IPS-20b (cell line): ENCODE measurements at regions not wholly inside any gene's neighbourhood (a gene's known extent, or its start where the extent isn't known, plus 50 kb on each side); places are given as distances from the start of the nearest gene placed in this dataset.
"Not testable (repeated sequence)": the region's sequence is repeated elsewhere in the genome, so short reads cannot be mapped to it uniquely, and the experiment has no call there.

Experiments
- H3K27ac ChIP-seq: one replicate; pipeline ENCODE4 v1.5.1; 2013; ENCODE audit warnings: low read length
- H3K27me3 ChIP-seq: 2 replicates; pipeline ENCODE4 v1.6.1; 2013; ENCODE audit warnings: mild to moderate bottlenecking, low read length, inconsistent platforms; ENCODE audit not compliant: insufficient read depth
- H3K36me3 ChIP-seq: 2 replicates; pipeline ENCODE4 v1.6.1; 2013; ENCODE audit warnings: low read depth, mild to moderate bottlenecking, inconsistent platforms, low read length, moderate library complexity; ENCODE audit not compliant: insufficient read depth
- H3K4me1 ChIP-seq: 2 replicates; pipeline ENCODE4 v1.6.1; 2013; ENCODE audit warnings: mild to moderate bottlenecking, control low read depth, inconsistent platforms, low read length, moderate library complexity; ENCODE audit not compliant: insufficient read depth
- H3K4me3 ChIP-seq: 2 replicates; pipeline ENCODE4 v1.5.1; 2013; ENCODE audit warnings: mild to moderate bottlenecking, low read length, inconsistent platforms
- H3K9ac ChIP-seq: 2 replicates; pipeline ENCODE4 v1.6.1; 2013; ENCODE audit warnings: low read depth, mild to moderate bottlenecking, inconsistent platforms, low read length, moderate library complexity
- H3K9me3 ChIP-seq: 2 replicates; pipeline ENCODE4 v1.6.1; 2013; ENCODE audit warnings: mild to moderate bottlenecking, low read depth, low read length, inconsistent platforms; ENCODE audit not compliant: insufficient read depth

GRCh38 chr9:65426813-65427212 is 141.8 kb upstream of the FOXD4L5 start:
- H3K4me1 ChIP-seq, H3K9ac ChIP-seq, H3K4me3 ChIP-seq, H3K36me3 ChIP-seq, H3K27ac ChIP-seq, H3K27me3 ChIP-seq: not testable (repeated sequence)
- H3K9me3 ChIP-seq: peaks cover 67% of the 10 kb centered on the region

DNA sequence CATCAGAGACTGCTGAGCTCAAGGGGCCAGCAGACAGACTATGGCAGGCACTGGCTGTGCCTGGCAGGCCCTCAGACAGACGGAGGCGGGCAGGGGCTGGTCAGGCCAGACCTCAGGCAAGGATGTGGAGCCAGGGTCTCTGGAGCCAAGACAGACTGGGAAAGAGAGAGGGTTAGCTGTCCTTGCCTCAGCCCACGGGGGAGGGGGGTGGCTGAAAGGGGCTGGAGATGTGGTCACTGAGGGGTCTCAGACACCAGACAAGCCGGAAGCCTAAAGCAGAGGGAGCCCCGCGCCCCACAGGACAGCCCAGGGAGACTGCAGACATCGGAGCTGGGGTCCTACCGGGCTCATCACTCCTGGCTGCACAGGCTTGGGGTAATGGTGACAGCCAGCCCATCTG is 141.2 kb upstream of the FOXD4L5 start:
- H3K27ac ChIP-seq: no peak overlapping the region
- no peak overlapping the region for H3K9ac ChIP-seq
- no peak overlapping the region for H3K4me3 ChIP-seq
- H3K27me3 ChIP-seq: no peaks in the 10 kb centered on the region
- H3K9me3 ChIP-seq: peaks cover 65% of the 10 kb centered on the region
- no peaks in the 10 kb centered on the region for H3K36me3 ChIP-seq
- no peaks in the 10 kb centered on the region for H3K4me1 ChIP-seq

DNA sequence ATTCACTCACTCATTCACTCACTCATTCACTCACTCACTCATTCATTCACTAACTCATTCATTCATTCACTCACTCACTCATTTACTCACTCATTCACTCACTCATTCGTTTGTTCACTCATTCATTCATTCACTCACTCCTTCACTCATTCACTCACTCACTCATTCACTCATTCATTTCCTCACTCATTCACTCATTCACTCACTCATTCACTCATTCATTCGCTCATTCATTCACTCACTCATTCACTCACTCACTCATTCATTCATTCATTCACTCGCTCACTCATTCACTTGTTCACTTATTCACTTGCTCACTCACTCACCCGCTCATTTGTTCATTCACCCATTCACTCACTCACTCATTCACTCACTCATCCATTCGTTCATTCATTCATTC is 140.2 kb upstream of the FOXD4L5 start:
- H3K4me3 ChIP-seq, H3K27me3 ChIP-seq, H3K27ac ChIP-seq, H3K36me3 ChIP-seq, H3K9ac ChIP-seq, H3K4me1 ChIP-seq: not testable (repeated sequence)
- H3K9me3 ChIP-seq: peaks cover 56% of the 10 kb centered on the region

- H3K27me3 ChIP-seq, H3K27ac ChIP-seq, H3K4me1 ChIP-seq, H3K9ac ChIP-seq, H3K4me3 ChIP-seq, H3K36me3 ChIP-seq: not testable (repeated sequence)
- H3K9me3 ChIP-seq: peaks cover 52% of the 10 kb centered on the region
These were observed 139.5 kb upstream of the FOXD4L5 start for GRCh38 chr9:65424437-65424984.

DNA sequence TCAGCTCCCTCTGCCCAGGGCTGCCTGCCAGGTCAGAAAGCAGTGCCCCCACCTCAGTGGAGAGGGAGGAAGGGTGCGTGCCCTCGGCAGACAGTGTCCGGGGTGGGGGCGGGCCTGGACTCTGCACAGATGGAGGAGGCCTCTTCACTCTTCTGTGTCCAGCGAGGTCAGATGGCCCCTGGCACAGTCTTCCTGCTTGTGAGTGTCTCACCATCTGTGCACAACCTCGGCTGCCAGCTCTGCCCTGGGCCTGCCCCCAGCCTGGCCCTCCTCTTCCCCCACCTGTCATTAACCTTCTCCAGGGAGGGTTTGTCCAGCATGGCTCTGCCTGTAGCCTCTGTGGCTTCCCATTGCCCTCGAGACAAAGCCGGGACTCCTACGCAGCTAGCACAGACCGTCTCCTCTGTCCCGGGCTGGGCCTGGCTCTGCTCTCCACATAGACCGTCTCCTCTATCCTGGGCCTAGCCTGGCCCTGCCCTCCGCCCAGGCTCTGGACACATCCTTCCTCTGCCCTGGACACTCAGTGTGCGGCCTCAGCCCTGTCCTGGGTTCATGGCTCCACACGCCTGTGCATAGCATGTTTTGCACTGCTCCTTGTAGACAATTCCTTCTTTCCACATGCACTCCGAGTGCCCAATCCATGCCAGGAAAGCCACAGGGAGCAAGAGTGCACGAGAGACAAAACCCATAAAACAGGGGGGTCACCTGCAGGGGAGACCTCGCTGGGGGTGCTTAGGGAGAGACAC is 138.9 kb upstream of the FOXD4L5 start:
- H3K9ac ChIP-seq, H3K4me1 ChIP-seq, H3K27me3 ChIP-seq, H3K36me3 ChIP-seq, H3K27ac ChIP-seq, H3K4me3 ChIP-seq: not testable (repeated sequence)
- peaks cover 50% of the 10 kb centered on the region for H3K9me3 ChIP-seq

DNA sequence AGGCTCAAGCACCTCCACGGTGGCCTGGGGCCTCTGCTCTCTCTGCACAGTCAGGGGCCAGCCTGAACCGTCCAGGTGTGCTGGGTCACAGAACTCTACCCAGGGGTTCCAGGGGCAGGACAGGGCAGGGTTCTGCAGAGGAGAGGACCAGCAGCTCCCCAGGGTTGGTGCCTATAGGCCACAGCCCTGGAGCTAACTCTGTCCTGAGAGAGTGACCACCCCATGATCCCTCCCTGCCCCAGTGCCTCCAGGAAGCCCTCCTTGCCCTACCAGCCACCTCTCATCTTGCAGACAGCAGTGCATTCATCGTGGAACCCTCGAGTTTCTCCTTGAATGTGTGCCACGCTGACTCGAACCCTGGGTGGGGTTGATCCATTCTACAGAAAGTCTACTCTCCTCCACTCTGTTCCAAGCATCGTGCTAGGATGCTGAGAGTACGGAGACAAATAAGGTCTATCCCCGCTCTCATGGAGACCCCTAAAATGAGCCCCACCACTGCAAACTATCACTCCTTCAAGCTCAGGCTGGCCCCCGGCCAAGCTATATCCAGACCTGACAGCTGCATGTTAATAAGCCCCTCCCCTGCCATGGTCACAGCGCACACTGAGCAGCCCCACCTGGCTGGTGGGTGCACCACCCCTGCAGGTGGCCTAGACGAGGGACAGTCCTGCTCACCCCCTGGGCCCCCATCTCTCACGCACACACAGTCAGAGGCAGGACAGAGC is 138.1 kb upstream of the FOXD4L5 start:
- H3K4me1 ChIP-seq, H3K4me3 ChIP-seq, H3K9ac ChIP-seq, H3K36me3 ChIP-seq, H3K27ac ChIP-seq, H3K27me3 ChIP-seq: not testable (repeated sequence)
- H3K9me3 ChIP-seq: peaks cover 55% of the 10 kb centered on the region

DNA sequence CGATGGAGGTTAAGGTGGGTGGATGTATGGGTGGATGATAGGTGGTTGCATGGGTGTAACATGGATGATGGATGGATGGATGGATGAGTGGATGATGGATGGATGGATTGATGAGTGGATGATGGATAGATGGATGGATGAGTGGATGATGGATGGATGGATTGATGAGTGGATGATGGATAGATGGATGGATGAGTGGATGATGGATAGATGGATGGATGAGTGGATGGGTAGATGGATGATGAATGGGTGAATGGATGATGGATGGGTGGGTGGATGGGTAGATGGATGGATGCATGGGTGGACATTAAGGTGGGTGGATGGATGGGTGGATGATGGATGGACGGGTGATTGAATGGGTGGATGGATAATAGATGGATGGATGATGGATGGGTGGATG is 136.5 kb upstream of the FOXD4L5 start:
- not testable (repeated sequence) for H3K4me3 ChIP-seq, H3K9ac ChIP-seq, H3K4me1 ChIP-seq, H3K27me3 ChIP-seq, H3K36me3 ChIP-seq, H3K27ac ChIP-seq
- peaks cover 63% of the 10 kb centered on the region for H3K9me3 ChIP-seq

DNA sequence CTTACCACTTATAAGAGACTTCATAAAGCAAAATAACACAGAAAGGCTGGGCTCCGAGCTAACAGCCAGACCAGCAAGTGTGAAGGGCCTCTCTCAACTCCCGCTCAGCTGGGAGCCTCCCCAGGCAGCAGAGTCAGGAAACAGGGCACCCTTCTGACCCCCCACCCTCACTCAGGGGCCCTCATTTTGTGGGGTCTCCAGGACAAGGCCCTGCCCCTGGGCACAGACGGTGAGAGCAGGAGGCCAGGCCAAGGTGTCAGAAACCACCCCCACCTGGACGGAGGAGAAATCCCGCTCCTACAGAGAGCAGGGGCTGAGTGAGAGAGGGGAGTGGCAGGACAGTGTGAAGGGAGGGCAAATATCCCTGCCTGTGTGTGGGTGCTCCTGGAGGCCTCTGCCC is 135.8 kb upstream of the FOXD4L5 start:
- Histone ChIP-seq H3K4me1 (no peaks in the 10 kb centered on the region), H3K4me3 (no peak overlapping the region), H3K27me3 (no peaks in the 10 kb centered on the region), H3K27ac (no peak overlapping the region), H3K9ac (no peak overlapping the region), H3K36me3 (no peaks in the 10 kb centered on the region), H3K9me3 (peaks cover 58% of the 10 kb centered on the region)

DNA sequence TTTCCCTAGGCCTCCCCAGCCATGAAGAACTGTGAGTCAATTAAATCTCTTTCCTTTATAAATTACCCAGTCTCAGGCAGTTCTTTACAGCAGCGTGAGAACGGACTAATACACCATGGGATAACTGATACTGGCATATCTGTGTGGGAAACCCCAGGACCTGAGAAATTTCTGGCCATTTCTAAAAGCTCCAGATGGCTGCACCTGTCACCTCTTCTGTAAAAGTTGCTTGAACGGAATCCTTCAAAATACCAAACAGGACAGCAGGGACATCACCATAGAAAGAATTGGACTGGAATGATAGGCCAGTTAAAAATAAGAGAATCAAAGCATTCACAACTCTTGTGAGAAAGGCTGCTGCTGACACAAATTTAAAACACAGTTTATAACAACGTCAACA is 134.0 kb upstream of the FOXD4L5 start:
- not testable (repeated sequence) for H3K36me3 ChIP-seq, H3K27me3 ChIP-seq, H3K9ac ChIP-seq, H3K27ac ChIP-seq, H3K4me1 ChIP-seq, H3K4me3 ChIP-seq
- H3K9me3 ChIP-seq: peaks cover 56% of the 10 kb centered on the region

DNA sequence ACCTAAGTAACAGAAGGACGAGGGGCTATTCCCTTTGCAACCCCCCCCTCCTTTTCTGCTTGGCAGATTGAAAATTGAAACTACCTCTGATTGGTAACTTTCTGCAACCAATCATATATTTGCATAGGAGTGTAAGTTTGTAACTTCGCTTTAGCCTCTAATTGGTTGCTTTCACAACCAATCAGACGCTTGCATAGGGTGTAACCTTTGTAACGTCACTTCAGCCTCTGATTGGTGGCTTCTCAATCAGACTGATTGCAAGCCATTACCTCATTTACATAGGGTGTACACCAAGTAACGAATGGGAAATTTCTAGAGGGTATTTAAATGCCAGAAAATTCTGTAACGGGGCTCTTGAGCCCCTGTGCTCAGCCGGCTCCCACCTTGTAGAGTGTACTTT is 131.9 kb upstream of the FOXD4L5 start:
- peaks cover 62% of the 10 kb centered on the region for H3K9me3 ChIP-seq
- H3K9ac ChIP-seq, H3K4me3 ChIP-seq, H3K4me1 ChIP-seq, H3K36me3 ChIP-seq, H3K27ac ChIP-seq, H3K27me3 ChIP-seq: not testable (repeated sequence)

GRCh38 chr9:65414249-65414648 is 129.2 kb upstream of the FOXD4L5 start:
- not testable (repeated sequence) for H3K9ac ChIP-seq, H3K4me1 ChIP-seq, H3K27me3 ChIP-seq, H3K36me3 ChIP-seq, H3K4me3 ChIP-seq, H3K27ac ChIP-seq
- H3K9me3 ChIP-seq: peaks cover 78% of the 10 kb centered on the region

DNA sequence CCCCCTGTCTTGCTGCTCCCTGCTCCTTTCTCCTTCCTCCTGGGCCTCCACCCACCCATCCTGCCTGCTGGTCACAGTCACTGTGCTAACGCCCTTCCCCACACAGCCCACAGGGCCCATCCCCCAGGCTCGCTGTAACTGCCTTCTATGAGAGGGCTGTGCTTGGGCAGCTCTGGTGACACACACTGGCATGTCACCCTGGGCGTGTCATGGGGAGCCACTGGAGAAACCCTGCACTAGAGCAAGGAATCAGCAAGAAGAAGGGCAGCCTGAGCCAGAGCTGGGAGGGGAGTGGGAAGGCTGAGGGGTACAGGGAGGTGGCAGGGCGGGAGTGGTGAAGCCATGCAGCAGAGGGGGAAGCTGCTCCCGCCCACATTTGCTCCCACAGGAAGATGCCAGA is 128.4 kb upstream of the FOXD4L5 start:
- H3K4me3 ChIP-seq, H3K27ac ChIP-seq, H3K27me3 ChIP-seq, H3K9ac ChIP-seq, H3K36me3 ChIP-seq, H3K4me1 ChIP-seq: not testable (repeated sequence)
- peaks cover 77% of the 10 kb centered on the region for H3K9me3 ChIP-seq
